Hypothalamus (tissue), 51 donors: ENCODE measurements at regions not wholly inside any gene's neighbourhood (a gene's known extent, or its start where the extent isn't known, plus 50 kb on each side); places are given as distances from the start of the nearest gene placed in this dataset.
A peak's percentile ranks its signal among the peaks of the same experiment; 100 is the strongest.
"Not testable (repeated sequence)": the region's sequence is repeated elsewhere in the genome, so short reads cannot be mapped to it uniquely, and the experiment has no call there.

ENCODE experiments used
- DNase-seq, 51 donors: peaks; one replicate each; lab custom pipeline; 2025; lab: John Stamatoyannopoulos, UW

DNA sequence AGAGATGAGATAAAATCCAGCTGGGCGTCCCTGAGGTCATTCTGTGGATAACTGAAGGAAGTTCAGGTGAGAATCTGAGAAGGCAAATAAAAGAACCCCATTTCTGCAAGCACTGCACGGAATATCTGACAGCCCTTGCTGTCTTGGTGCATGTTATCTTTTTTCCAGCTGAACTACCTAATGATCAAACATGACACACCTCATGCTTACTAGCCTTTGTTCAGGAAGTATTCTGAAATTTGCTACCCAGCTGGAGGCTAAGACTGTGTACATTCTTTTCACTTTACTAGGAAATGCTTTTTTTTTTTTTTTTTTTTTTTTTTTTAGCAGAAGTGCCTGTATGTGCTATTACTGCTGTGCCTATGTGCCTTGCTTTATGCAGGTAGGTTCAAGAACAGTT, 718.1 kb downstream of the SMARCA1 start:
- no peak for DNase-seq

- no peak for DNase-seq
These were observed 718.5 kb downstream of the SMARCA1 start for GRCh38 chrX:128804828-128805227.

DNA sequence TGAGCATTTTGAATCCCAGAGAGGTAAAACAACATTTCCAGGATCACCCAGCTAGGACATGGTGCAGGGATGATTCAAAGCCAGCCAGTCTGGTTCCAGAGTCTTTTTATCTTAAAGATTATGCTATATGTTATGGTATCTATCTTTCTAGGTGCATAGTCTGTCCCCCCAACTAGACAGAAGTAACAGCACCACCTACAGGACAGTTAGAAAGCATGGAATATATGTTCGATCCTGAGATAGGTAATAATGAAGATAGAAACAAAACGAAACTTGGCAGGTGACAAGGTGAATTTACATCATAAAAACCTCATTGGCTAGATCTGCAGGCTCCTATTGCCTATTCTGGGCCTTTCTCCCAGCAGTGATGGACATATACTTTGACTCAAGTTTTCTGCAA, 723.2 kb downstream of the SMARCA1 start:
- no peak for DNase-seq

- DNase-seq: not testable (repeated sequence)
These were observed 730.9 kb upstream of the ACTRT1 start for GRCh38 chrX:128783139-128783538.

GRCh38 chrX:128781506-128781905, 729.3 kb upstream of the ACTRT1 start:
- peak in 4 of 51 donors; percentile 0 to 4 (median 0) for DNase-seq

DNA sequence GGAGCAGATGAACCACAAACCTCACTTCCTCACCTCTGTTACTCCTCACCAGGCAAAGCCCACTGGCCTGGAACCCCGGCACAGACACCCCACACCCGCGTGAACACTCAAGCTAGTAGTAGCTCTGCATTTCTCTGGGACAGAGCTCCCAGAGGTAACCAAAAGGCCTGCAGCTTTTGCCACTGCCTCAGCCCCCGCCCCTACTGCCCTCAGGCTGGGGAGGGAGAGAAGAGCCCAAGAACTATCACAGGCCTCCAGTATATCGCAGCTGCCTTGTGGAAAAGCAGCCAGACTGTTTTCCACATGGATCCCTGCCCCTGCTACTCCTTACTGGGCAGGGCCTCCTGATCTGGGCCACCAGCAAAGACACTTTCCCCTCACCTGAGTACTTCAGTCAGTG, 728.7 kb upstream of the ACTRT1 start:
- DNase-seq: no peak

DNA sequence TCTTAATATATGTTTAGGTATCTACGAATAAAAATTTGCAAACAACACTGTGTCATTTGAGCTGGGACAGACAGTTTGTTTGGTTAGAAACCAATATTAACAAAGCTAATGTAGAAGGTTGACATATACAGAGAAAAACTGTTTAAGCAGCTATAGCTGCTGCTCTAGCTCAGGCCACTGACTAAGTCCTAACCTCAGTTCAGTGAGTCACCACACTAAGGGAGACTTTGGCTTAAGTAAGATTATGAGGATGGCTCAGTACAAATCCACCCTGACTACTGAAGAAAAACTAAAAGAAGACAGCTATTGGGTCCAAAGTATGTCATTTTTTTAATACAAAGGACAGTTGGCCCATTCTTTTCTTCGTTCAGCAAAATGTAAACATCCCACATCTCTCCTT, 717.3 kb upstream of the ACTRT1 start:
- DNase-seq: no peak

DNA sequence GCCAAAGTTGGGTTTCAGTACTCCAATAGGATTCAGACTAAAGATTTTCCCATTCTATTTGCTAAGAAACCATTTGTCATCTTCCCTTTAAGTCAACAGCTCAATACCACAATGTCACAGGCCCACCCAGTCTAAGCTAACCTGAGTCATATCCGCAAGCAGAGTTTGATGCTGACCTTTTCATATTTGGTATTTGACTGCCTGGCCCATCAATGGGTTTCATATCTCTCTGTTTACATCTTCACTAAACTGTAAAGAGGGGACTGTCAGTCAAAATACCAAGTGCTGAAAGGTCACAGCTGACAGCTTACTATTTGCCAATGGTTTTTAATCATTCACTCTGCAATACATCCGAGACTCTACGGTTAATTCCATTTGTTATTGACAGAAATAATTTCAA, 707.5 kb upstream of the ACTRT1 start:
- DNase-seq: no peak

GRCh38 chrX:128759177-128759576, 707.0 kb upstream of the ACTRT1 start:
- DNase-seq: no peak

- DNase-seq: no peak
These were observed 701.9 kb upstream of the ACTRT1 start for GRCh38 chrX:128754130-128754529.

- DNase-seq: no peak
These were observed 687.3 kb upstream of the ACTRT1 start for GRCh38 chrX:128739539-128739938.

GRCh38 chrX:128728943-128729342, 676.7 kb upstream of the ACTRT1 start:
- DNase-seq: no peak

DNA sequence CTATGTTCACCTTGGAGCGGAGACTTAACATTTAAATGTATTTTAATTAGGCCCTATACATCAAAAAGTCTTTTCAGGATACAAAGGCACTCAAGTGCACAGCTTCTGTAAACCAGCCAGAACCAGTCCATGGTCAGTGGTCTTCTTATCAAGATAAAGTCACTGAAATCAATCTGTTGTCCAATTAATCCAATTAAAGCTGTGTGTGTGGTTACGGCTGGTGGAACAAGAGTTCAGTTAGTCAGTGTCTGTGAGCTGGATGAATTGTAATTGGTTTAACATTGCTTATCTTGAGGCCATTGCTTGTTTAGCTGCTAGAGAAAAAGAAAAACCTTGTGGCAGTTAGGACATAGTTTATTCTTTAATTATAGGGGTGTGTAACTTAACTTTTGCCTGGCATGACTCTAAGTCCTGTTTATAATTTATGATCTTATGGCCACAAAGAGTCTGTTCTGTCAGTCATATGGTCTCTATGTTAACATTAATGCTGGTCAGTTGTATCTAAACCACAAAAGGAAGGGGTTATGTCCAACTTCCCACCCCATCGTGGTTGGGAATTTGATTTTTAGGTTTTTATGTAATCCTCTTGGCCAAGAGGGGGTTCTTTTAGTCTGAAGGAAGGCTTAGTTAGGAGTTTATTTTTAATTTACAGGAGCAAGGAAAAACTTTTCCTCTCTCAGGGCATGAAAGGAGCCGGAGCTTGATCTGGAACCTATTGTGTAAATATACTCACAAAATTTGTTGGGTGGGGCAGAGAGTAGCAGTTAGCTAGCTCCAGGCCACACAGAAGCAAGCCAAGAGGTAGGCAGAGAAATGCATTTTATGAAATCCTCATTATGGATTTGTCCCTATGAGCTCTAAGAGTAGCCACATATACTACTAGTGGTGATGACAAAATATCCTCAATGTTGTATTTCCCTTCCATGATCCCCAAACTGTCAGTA, 665.7 kb upstream of the ACTRT1 start:
- no peak for DNase-seq

GRCh38 chrX:128714425-128714824, 662.2 kb upstream of the ACTRT1 start:
- DNase-seq: no peak

GRCh38 chrX:128699716-128700285, 647.6 kb upstream of the ACTRT1 start:
- DNase-seq: no peak

GRCh38 chrX:128698573-128699181, 646.5 kb upstream of the ACTRT1 start:
- DNase-seq: no peak

DNA sequence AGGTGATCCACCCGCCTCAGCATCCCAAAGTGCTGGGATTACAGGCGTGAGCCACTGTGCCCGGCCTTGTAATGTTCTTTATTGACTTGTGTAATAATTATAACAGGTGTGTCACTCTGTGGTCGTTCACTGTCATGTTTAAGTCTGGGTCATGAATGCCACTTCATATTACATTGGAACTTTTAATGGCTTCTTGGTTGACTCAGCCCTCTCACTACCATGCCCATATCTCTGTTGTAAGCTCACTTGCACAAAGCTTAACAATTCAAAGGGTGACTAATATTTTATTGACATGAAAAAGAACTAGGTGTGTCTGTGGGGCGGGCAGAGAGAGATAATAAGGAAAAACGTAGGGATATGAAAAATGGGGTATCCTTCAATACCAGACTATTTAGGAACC, 639.7 kb upstream of the ACTRT1 start:
- DNase-seq: no peak

DNA sequence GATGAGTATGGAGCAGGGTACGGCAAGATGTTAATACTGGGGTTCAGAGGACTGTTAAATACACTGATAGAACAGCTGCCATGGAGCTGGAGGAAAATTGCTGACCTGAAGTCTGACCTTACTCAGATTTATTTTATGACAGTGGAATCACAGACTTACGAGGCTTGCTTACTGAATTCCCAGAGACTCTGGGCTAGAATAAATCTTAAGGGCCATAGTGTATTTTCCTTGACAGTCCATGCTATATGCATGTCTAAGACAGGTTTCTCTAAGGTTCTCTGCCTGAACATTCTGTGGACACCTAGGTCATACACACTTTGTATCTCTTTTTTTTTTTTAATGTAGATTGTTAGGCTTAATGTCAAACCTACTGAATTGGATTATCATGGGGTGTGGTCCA, 633.2 kb upstream of the ACTRT1 start:
- DNase-seq: no peak

GRCh38 chrX:128676651-128677050, 624.4 kb upstream of the ACTRT1 start:
- no peak for DNase-seq

- DNase-seq: not testable (repeated sequence)
These were observed 622.3 kb upstream of the ACTRT1 start for GRCh38 chrX:128674326-128675086.

- no peak for DNase-seq
These were observed 612.0 kb upstream of the ACTRT1 start for GRCh38 chrX:128664211-128664610.
